ENCODE measurements at regions not wholly inside any gene's neighbourhood (a gene's known extent, or its start where the extent isn't known, plus 50 kb on each side); places are given as distances from the start of the nearest gene placed in this dataset.

- no peak for TF ChIP-seq TCF12 (IDR thresholded peaks at IDR 0.05; ENCODE audit: low read depth)
- no peak for TF ChIP-seq FOXM1 (IDR thresholded peaks at IDR 0.05; ENCODE audit: borderline replicate concordance, low read depth)
- TF ChIP-seq TEAD4 (IDR thresholded peaks at IDR 0.05): no peak
- TF ChIP-seq, protein P1, sequence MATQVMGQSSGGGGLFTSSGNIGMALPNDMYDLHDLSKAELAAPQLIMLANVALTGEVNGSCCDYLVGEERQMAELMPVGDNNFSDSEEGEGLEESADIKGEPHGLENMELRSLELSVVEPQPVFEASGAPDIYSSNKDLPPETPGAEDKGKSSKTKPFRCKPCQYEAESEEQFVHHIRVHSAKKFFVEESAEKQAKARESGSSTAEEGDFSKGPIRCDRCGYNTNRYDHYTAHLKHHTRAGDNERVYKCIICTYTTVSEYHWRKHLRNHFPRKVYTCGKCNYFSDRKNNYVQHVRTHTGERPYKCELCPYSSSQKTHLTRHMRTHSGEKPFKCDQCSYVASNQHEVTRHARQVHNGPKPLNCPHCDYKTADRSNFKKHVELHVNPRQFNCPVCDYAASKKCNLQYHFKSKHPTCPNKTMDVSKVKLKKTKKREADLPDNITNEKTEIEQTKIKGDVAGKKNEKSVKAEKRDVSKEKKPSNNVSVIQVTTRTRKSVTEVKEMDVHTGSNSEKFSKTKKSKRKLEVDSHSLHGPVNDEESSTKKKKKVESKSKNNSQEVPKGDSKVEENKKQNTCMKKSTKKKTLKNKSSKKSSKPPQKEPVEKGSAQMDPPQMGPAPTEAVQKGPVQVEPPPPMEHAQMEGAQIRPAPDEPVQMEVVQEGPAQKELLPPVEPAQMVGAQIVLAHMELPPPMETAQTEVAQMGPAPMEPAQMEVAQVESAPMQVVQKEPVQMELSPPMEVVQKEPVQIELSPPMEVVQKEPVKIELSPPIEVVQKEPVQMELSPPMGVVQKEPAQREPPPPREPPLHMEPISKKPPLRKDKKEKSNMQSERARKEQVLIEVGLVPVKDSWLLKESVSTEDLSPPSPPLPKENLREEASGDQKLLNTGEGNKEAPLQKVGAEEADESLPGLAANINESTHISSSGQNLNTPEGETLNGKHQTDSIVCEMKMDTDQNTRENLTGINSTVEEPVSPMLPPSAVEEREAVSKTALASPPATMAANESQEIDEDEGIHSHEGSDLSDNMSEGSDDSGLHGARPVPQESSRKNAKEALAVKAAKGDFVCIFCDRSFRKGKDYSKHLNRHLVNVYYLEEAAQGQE (IDR thresholded peaks at IDR 0.05; ENCODE audit: low read depth): no peak
- TF ChIP-seq, protein P2, sequence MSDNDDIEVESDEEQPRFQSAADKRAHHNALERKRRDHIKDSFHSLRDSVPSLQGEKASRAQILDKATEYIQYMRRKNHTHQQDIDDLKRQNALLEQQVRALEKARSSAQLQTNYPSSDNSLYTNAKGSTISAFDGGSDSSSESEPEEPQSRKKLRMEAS (IDR thresholded peaks at IDR 0.05): no peak
- no peak for TF ChIP-seq USF1 (IDR thresholded peaks at IDR 0.05)
- no peak for TF ChIP-seq YY1 (IDR thresholded peaks at IDR 0.05; ENCODE audit: low read depth)
- no peak for TF ChIP-seq CEBPB (IDR thresholded peaks at IDR 0.05)
- TF ChIP-seq EGR1 (IDR thresholded peaks at IDR 0.05): no peak
- TF ChIP-seq TAF1 (IDR thresholded peaks at IDR 0.05; ENCODE audit: low read depth): no peak
- no peak for TF ChIP-seq RAD21 (IDR thresholded peaks at IDR 0.05; ENCODE audit: low read depth)
- no peak for TF ChIP-seq EP300 (IDR thresholded peaks at IDR 0.05; ENCODE audit: borderline replicate concordance)
- no peak for TF ChIP-seq CREB1 (IDR thresholded peaks at IDR 0.05; ENCODE audit: low read depth)
- TF ChIP-seq NFIC (IDR thresholded peaks at IDR 0.05): no peak
Observed at GRCh38 chr1:109837852-109838570, 72.6 kb upstream of the CSF1 start.

All from Ishikawa (cell line).